ENCODE measurements at regions not wholly inside any gene's neighbourhood (a gene's known extent, or its start where the extent isn't known, plus 50 kb on each side); places are given as distances from the start of the nearest gene placed in this dataset.

DNA sequence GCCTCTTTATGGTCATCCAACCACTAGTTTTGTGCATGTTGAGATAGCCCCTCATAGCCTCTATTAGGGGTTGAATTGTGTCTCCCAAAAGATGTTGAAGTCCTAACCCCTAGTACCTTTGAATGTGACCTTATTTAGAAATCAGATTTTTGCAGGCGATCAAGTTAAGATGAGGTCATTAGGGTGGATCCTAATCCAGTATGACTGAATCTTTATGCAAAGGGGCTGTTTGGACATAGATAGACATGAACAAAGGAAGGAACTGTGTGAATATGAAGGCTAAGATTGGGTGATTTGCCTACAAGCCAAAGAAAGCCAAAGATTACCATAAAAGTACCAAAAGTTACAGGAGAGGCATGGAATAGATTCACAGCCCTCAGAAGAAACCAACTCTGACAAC, 209.6 kb downstream of the NUAK1 start:
- TF ChIP-seq TARDBP (IDR thresholded peaks at IDR 0.05) (no peak), ELF4 (IDR thresholded peaks at IDR 0.05) (no peak), FOXM1 (IDR thresholded peaks at IDR 0.05; ENCODE audit: borderline replicate concordance) (no peak), BHLHE40 (IDR thresholded peaks at IDR 0.05; ENCODE audit: borderline replicate concordance) (no peak), FOXA1 (IDR thresholded peaks at IDR 0.05) (no peak), L3MBTL2 (conservative IDR thresholded peaks at IDR 0.05) (no peak), LEF1 (IDR thresholded peaks at IDR 0.05; ENCODE audit: borderline replicate concordance) (no peak), SUZ12 (IDR thresholded peaks at IDR 0.05) (no peak), CTBP1 (IDR thresholded peaks at IDR 0.05; ENCODE audit: borderline replicate concordance) (no peak), ARNT (IDR thresholded peaks at IDR 0.05) (no peak)
